Neural progenitor cell (in vitro differentiated cells): ENCODE measurements at regions not wholly inside any gene's neighbourhood (a gene's known extent, or its start where the extent isn't known, plus 50 kb on each side); places are given as distances from the start of the nearest gene placed in this dataset.

Experiments used
- EZH2 ChIP-seq: fragments of 200-600 bp; sonication (generic); IDR thresholded peaks from 2 replicates; pipeline ENCODE4 v1.6.1; 2017; ENCODE audit warnings: antibody characterized with exemption, mild to moderate bottlenecking, moderate library complexity
- EZH2phosphoT487 ChIP-seq: fragments of 200-600 bp; sonication (generic); IDR thresholded peaks from 2 replicates; pipeline ENCODE4 v1.6.1; 2017; ENCODE audit warnings: antibody characterized with exemption
- TF ChIP-seq, protein P1 (sequence below): fragments of 200-600 bp; sonication (generic); IDR thresholded peaks from 2 replicates; pipeline ENCODE4 v1.5.1; 2017; ENCODE audit warnings: antibody characterized with exemption, mild to moderate bottlenecking

DNA sequence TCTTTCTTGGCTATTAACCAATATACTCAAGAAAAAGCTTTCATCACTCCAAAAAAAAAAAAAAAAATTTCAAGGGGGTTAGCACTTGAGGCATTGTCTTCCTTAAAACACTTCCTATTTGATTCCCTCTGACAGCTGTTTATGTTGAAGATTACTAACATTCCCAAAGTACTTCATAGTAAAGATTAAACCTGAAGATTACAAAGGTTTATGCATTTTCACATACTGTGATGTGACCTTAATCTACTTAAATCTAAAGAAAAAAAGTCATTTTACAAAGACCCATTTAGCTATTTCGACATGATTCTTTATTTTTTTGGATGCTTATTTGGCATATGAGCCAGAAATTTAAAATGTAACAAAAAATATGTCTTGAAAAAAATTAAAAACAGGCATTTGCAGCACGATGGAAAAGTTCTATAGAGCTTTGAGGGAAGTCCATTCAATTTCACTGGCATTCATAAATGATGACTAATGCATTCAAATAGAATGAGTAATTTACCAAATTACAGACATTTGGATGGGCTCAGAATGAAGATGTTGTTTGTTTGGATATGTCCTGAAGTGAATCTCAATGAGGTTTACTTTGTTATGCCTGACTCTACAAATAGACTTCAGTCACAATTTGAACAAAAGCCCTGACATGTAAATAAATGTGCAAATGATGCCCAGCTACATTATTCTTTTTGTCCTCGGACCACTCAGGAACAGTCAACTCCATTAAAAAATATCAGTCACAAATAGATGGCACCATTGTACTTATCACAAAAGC, 674.6 kb upstream of the MARCKS start:
- TF ChIP-seq, protein P1, sequence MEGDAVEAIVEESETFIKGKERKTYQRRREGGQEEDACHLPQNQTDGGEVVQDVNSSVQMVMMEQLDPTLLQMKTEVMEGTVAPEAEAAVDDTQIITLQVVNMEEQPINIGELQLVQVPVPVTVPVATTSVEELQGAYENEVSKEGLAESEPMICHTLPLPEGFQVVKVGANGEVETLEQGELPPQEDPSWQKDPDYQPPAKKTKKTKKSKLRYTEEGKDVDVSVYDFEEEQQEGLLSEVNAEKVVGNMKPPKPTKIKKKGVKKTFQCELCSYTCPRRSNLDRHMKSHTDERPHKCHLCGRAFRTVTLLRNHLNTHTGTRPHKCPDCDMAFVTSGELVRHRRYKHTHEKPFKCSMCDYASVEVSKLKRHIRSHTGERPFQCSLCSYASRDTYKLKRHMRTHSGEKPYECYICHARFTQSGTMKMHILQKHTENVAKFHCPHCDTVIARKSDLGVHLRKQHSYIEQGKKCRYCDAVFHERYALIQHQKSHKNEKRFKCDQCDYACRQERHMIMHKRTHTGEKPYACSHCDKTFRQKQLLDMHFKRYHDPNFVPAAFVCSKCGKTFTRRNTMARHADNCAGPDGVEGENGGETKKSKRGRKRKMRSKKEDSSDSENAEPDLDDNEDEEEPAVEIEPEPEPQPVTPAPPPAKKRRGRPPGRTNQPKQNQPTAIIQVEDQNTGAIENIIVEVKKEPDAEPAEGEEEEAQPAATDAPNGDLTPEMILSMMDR = no peak
- TF ChIP-seq EZH2 = no peak
- TF ChIP-seq EZH2phosphoT487 = no peak
